Fibroblast of the aortic adventitia (primary cell): ENCODE measurements at regions not wholly inside any gene's neighbourhood (a gene's known extent, or its start where the extent isn't known, plus 50 kb on each side); places are given as distances from the start of the nearest gene placed in this dataset.
A peak's percentile ranks its signal among the peaks of the same experiment; 100 is the strongest.

ENCODE experiments used
- DNase-seq: peaks from one replicate; pipeline ENCODE4 v3.0.0-alpha.2; 2010; ENCODE audit warnings: low read depth
- H3K4me3 ChIP-seq: 2 replicates; pipeline ENCODE4 v1.5.1; 2011; ENCODE audit warnings: low read depth, mild to moderate bottlenecking, control low read depth, low read length, moderate library complexity
- TF ChIP-seq, protein P1 (sequence below): IDR thresholded peaks from 2 replicates; pipeline ENCODE4 v1.5.1; 2011; ENCODE audit warnings: mild to moderate bottlenecking, low read length, control low read depth, inconsistent platforms; ENCODE audit not compliant: insufficient read depth

GRCh38 chr14:71523630-71524319 is 408.5 kb upstream of the RGS6 start:
- peak; percentile 42 for DNase-seq
- no peak overlapping the region for H3K4me3 ChIP-seq
- TF ChIP-seq, protein P1, sequence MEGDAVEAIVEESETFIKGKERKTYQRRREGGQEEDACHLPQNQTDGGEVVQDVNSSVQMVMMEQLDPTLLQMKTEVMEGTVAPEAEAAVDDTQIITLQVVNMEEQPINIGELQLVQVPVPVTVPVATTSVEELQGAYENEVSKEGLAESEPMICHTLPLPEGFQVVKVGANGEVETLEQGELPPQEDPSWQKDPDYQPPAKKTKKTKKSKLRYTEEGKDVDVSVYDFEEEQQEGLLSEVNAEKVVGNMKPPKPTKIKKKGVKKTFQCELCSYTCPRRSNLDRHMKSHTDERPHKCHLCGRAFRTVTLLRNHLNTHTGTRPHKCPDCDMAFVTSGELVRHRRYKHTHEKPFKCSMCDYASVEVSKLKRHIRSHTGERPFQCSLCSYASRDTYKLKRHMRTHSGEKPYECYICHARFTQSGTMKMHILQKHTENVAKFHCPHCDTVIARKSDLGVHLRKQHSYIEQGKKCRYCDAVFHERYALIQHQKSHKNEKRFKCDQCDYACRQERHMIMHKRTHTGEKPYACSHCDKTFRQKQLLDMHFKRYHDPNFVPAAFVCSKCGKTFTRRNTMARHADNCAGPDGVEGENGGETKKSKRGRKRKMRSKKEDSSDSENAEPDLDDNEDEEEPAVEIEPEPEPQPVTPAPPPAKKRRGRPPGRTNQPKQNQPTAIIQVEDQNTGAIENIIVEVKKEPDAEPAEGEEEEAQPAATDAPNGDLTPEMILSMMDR, result no peak

DNA sequence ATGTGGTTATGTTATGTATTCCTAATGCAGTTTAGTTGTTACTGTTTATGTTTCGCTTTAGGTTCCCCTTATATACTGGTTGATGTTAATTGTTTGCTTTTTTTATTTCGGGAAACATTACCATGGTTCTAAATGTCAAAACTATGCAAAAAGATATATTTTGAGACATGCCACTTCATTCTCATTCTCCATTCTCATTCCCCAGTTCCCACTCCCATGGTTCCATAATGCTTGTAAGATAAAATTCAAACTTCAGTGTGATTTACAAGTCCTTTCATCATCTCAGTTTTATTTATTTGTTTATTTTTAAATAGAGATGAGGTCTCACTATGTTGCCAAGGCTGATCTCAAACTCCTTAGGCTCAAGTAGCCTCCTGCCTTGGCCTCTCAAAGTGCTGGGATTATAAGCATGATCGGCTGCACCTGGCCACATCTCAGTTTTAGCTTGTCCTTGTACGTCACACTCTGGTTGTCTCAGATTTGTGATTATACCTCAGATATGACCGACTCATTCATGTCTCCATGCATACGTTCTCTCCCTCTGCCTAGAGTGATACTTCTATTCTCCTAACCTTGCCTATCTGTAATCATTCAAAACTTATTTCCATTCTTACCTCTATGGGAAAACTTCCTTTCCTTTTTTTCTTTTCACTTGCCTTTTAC is 407.8 kb upstream of the RGS6 start:
- TF ChIP-seq, protein P1, result no peak
- DNase-seq, result no peak
- H3K4me3 ChIP-seq, result no peak overlapping the region

DNA sequence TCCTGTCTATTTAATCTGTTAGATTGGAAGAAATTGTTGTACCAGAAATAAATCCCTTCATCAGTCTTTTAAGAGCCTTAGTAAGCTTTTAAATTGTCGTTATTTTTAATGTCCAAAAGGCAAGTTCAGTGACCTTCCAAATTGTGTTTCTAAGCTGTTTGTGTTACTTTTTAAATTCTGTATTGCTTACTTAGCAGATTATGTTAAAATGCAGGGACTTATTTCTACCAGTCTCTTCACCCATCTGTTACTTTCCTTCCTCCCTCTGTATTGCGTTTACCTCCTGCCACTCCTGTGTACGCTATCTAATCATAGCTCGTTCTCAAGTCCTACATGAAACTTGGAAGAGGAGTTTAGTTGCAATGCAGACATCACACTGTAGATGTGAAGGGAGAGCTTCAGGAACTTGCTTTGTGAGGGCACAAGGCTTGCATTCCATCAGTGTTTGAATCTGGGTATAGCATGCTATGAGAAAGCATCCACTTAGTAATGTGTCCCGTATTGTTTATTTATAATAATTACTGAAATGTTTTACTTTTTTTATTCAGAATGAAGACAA is 406.5 kb upstream of the RGS6 start:
- no peak for DNase-seq
- TF ChIP-seq, protein P1, result no peak
- H3K4me3 ChIP-seq, result no peak overlapping the region

DNA sequence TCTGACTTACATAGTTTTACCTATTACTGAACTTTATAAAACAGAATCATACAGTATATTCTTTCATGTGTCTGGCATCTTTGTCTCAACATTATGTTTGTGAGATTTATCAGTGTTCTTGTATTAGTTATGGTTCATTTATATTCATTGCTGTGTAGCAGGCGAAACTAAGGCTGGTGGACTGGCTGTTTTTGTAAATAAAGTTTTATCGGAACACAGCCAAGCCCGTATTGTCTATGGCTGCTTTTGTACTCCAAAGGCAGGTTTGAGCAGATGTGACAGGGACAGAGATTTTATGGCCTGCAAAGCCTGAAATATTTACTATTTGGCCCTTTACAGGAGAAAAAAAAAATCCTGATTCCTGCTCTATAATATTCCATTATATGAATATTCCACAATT is 405.8 kb upstream of the RGS6 start:
- DNase-seq, result no peak
- TF ChIP-seq, protein P1, result no peak
- H3K4me3 ChIP-seq, result no peak overlapping the region

- peak overlapping the region; percentile 22 for H3K4me3 ChIP-seq
- TF ChIP-seq, protein P1, result no peak
- peak; percentile 45 for DNase-seq
These were observed 404.4 kb upstream of the RGS6 start for GRCh38 chr14:71527838-71528237.

DNA sequence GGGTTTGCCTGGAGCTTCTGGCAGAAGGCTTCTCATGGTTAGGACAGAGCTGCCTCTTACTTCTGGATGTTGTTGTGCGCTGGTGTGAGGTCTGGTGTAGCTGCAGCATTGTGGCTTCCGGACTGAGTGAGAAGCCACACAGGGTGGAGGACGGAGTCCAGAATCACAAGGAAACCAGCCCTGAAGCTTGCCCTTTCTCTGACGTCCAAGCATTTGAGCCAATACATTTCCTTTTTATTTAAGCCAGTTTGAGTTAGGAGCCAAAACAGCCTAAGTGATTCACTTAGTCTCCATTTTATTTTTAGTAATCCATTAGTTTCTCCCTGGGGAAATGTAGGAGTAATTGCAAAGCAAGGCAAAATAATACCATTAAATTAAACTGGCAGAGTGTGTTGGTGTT is 402.4 kb upstream of the RGS6 start:
- TF ChIP-seq, protein P1, result no peak
- peak; percentile 95 for DNase-seq
- peak overlapping the region; percentile 33 for H3K4me3 ChIP-seq
